SK-N-MC (cell line): ENCODE measurements at regions not wholly inside any gene's neighbourhood (a gene's known extent, or its start where the extent isn't known, plus 50 kb on each side); places are given as distances from the start of the nearest gene placed in this dataset.

Source experiments
- EZH2 ChIP-seq: fragments of 200-600 bp; sonication (generic); IDR thresholded peaks from one replicate; pipeline ENCODE4 v1.6.1; 2017; ENCODE audit warnings: antibody characterized with exemption
- FOXP2 ChIP-seq: optimal IDR thresholded peaks from 2 replicates; pipeline ENCODE3; 2011; ENCODE audit warnings: mild to moderate bottlenecking, moderate library complexity; ENCODE audit not compliant: insufficient read depth; ENCODE audit errors: extremely low read length, control extremely low read depth
- POLR2AphosphoS5 ChIP-seq: IDR thresholded peaks from 2 replicates; pipeline ENCODE4 v1.6.1; 2012; ENCODE audit warnings: mild to moderate bottlenecking, low read depth, low read length, borderline replicate concordance

DNA sequence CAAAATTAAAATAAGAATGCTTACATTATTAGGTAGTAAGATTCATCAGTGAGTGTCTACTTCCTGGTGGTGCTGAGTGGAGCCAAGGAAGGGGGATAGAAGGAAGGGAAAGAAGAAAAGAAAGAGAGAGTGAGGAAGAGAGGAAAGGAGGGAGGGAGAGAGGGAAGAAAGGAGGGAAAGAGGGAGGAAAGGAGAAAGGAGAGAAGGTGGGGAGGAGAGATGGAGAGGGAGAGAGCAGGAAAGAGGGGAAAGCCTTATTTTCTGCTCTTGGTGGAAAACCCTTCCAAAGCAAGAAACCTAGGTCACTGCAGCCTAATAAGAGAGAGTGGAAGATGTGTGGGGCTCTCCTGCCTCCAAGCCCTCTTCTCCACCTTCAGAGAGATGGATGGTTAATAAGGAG lies 90.2 kb upstream of the EEF1E1 start:
- TF ChIP-seq EZH2 = no peak
- TF ChIP-seq POLR2AphosphoS5 = no peak
- no peak for TF ChIP-seq FOXP2
